ENCODE measurements at regions not wholly inside any gene's neighbourhood (a gene's known extent, or its start where the extent isn't known, plus 50 kb on each side); places are given as distances from the start of the nearest gene placed in this dataset.
A peak's percentile ranks its signal among the peaks of the same experiment; 100 is the strongest.

- ChIA-PET CTCF (no interaction called here), POLR2A (no interaction called here)
- TF ChIP-seq KLF1 (tag by site-specific recombination; IDR thresholded peaks at IDR 0.05) (no peak), ZNF404 (tag by site-specific recombination; IDR thresholded peaks at IDR 0.05) (no peak), ZNF37A (tag by site-specific recombination; IDR thresholded peaks at IDR 0.05) (peak; percentile 93), MEIS1 (CRISPR knock-in tag; IDR thresholded peaks at IDR 0.05; ENCODE audit: borderline replicate concordance) (no peak)
- TF ChIP-seq, protein P1, sequence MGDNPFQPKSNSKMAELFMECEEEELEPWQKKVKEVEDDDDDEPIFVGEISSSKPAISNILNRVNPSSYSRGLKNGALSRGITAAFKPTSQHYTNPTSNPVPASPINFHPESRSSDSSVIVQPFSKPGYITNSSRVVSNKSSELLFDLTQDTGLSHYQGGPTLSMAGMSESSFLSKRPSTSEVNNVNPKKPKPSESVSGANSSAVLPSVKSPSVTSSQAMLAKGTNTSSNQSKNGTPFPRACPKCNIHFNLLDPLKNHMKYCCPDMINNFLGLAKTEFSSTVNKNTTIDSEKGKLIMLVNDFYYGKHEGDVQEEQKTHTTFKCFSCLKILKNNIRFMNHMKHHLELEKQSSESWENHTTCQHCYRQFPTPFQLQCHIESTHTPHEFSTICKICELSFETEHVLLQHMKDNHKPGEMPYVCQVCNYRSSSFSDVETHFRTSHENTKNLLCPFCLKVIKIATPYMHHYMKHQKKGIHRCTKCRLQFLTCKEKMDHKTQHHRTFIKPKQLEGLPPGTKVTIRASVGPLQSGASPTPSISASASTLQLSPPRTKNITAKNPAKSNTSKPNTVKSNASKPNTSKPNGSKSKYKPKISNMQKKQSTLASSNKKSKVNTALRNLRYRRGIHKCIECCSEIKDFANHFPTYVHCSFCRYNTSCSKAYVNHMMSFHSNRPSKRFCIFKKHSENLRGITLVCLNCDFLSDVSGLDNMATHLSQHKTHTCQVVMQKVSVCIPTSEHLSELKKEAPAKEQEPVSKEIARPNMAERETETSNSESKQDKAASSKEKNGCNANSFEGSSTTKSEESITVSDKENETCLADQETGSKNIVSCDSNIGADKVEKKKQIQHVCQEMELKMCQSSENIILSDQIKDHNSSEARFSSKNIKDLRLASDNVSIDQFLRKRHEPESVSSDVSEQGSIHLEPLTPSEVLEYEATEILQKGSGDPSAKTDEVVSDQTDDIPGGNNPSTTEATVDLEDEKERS (tag by site-specific recombination; IDR thresholded peaks at IDR 0.05) = no peak
- TF ChIP-seq, protein P2, sequence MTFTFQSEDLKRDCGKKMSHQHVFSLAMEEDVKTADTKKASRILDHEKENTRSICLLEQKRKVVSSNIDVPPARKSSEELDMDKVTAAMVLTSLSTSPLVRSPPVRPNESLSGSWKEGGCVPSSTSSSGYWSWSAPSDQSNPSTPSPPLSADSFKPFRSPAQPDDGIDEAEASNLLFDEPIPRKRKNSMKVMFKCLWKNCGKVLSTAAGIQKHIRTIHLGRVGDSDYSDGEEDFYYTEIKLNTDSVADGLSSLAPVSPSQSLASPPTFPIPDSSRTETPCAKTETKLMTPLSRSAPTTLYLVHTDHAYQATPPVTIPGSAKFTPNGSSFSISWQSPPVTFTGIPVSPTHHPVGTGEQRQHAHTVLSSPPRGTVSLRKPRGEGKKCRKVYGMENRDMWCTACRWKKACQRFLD (tag by site-specific recombination; IDR thresholded peaks at IDR 0.05) = no peak
- TF ChIP-seq, protein P3, sequence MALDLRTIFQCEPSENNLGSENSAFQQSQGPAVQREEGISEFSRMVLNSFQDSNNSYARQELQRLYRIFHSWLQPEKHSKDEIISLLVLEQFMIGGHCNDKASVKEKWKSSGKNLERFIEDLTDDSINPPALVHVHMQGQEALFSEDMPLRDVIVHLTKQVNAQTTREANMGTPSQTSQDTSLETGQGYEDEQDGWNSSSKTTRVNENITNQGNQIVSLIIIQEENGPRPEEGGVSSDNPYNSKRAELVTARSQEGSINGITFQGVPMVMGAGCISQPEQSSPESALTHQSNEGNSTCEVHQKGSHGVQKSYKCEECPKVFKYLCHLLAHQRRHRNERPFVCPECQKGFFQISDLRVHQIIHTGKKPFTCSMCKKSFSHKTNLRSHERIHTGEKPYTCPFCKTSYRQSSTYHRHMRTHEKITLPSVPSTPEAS (tag by site-specific recombination; IDR thresholded peaks at IDR 0.05) = no peak
- H3K36me3 ChIP-seq (ENCODE audit: control insufficient read depth in 2 of 2, insufficient read depth in 1 of 2, low read length in 2 of 2) = no peaks in the 10 kb centered on the region
- H3K27ac ChIP-seq (ENCODE audit: extremely low read depth, low read depth, low read length) = no peak overlapping the region
- H3K9me3 ChIP-seq (ENCODE audit: control insufficient read depth, insufficient read depth, low read depth, low read length) = no peaks in the 10 kb centered on the region
- H3K4me1 ChIP-seq (ENCODE audit: control insufficient read depth, insufficient read depth, low read length) = no peaks in the 10 kb centered on the region
- no peak overlapping the region for H3K4me3 ChIP-seq (ENCODE audit: low read depth, low read length)
Measured at GRCh38 chr6:44549516-44549915, 162.0 kb downstream of the CDC5L start.

- ChIA-PET CTCF (no interaction called here), POLR2A (no interaction called here)
- H3K4me1 ChIP-seq (ENCODE audit: control insufficient read depth, insufficient read depth, low read length) = peaks cover 12% of the 10 kb centered on the region
- TF ChIP-seq ZBTB26 (tag by site-specific recombination; optimal IDR thresholded peaks at IDR 0.05) = no peak
- TF ChIP-seq ZNF791 (tag by site-specific recombination; IDR thresholded peaks at IDR 0.05) = no peak
- H3K27ac ChIP-seq (ENCODE audit: extremely low read depth, low read depth, low read length) = no peak overlapping the region
- no peaks in the 10 kb centered on the region for H3K36me3 ChIP-seq (ENCODE audit: control insufficient read depth in 2 of 2, insufficient read depth in 1 of 2, low read length in 2 of 2)
- no peak overlapping the region for H3K4me3 ChIP-seq (ENCODE audit: low read depth, low read length)
- H3K9me3 ChIP-seq (ENCODE audit: control insufficient read depth, insufficient read depth, low read depth, low read length) = no peaks in the 10 kb centered on the region
Measured at GRCh38 chr6:44554194-44554593, 166.7 kb downstream of the CDC5L start.

DNA sequence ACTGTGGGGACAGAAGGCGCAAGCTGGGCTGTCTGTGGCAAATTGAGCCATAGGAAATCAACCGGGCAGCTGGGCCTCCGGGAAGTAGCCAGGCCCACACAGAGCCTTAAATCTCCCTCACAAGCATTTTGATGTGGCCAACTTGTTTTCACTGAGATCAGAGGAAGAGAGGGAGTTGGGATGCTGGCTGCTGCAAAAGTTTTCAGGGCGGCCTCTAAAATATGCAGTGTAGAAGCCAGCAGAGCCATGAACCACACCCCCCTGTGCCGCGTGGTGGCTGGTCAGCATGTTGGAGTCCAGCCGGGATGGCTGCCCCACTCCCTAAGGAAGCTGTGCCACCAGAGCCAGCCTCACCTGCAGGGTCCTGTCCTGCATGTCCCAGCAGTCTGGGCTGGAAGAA, 167.4 kb downstream of the CDC5L start:
- CTCF ChIA-PET = no interaction called here

GRCh38 chr6:44556046-44556445, 168.5 kb downstream of the CDC5L start:
- POLR2A ChIA-PET = no interaction called here
- H3K4me1 ChIP-seq (ENCODE audit: control insufficient read depth, insufficient read depth, low read length) = peaks cover 17% of the 10 kb centered on the region
- no peak overlapping the region for H3K27ac ChIP-seq (ENCODE audit: extremely low read depth, low read depth, low read length)
- no peak overlapping the region for H3K4me3 ChIP-seq (ENCODE audit: low read depth, low read length)
- CTCF ChIA-PET = interaction anchor here (1.0 kb wide), 1 partner anchor 73 kb away, joined by 4 read pairs; no protein-coding TSS in a partner anchor
- no peaks in the 10 kb centered on the region for H3K36me3 ChIP-seq (ENCODE audit: control insufficient read depth in 2 of 2, insufficient read depth in 1 of 2, low read length in 2 of 2)
- no peaks in the 10 kb centered on the region for H3K9me3 ChIP-seq (ENCODE audit: control insufficient read depth, insufficient read depth, low read depth, low read length)
- no peak for TF ChIP-seq ZNF24 (tag by site-specific recombination; IDR thresholded peaks at IDR 0.05)
- no peak for TF ChIP-seq HOXD13 (CRISPR knock-in tag; IDR thresholded peaks at IDR 0.05; ENCODE audit: borderline replicate concordance)
- no peak for TF ChIP-seq ZNF175 (tag by site-specific recombination; IDR thresholded peaks at IDR 0.05)
- no peak for TF ChIP-seq ZNF140 (tag by site-specific recombination; IDR thresholded peaks at IDR 0.05)
- TF ChIP-seq AEBP2 (tag by site-specific recombination; IDR thresholded peaks at IDR 0.05; ENCODE audit: borderline replicate concordance) = no peak
- no peak for TF ChIP-seq ZNF560 (tag by site-specific recombination; IDR thresholded peaks at IDR 0.05; ENCODE audit: borderline replicate concordance)
- no peak for TF ChIP-seq ZNF239 (tag by site-specific recombination; IDR thresholded peaks at IDR 0.05)
- TF ChIP-seq ZNF548 (tag by site-specific recombination; IDR thresholded peaks at IDR 0.05) = no peak
- TF ChIP-seq ZNF223 (tag by site-specific recombination; IDR thresholded peaks at IDR 0.05) = no peak
- TF ChIP-seq GLI4 (tag by site-specific recombination; IDR thresholded peaks at IDR 0.05) = no peak
- no peak for TF ChIP-seq ZNF639 (tag by site-specific recombination; IDR thresholded peaks at IDR 0.05)

More for the DNA sequence above, 167.4 kb downstream of the CDC5L start:
- Histone ChIP-seq H3K36me3 (ENCODE audit: control insufficient read depth in 2 of 2, insufficient read depth in 1 of 2, low read length in 2 of 2) (no peaks in the 10 kb centered on the region), H3K4me3 (ENCODE audit: low read depth, low read length) (no peak overlapping the region), H3K27ac (ENCODE audit: extremely low read depth, low read depth, low read length) (no peak overlapping the region), H3K9me3 (ENCODE audit: control insufficient read depth, insufficient read depth, low read depth, low read length) (no peaks in the 10 kb centered on the region), H3K4me1 (ENCODE audit: control insufficient read depth, insufficient read depth, low read length) (peaks cover 17% of the 10 kb centered on the region)
- POLR2A ChIA-PET = no interaction called here
- no peak for TF ChIP-seq ZNF239 (tag by site-specific recombination; IDR thresholded peaks at IDR 0.05)
